MM.1S (cell line): ENCODE measurements at regions not wholly inside any gene's neighbourhood (a gene's known extent, or its start where the extent isn't known, plus 50 kb on each side); places are given as distances from the start of the nearest gene placed in this dataset.

Source experiments
- DNase-seq: peaks from one replicate; pipeline ENCODE4 v3.0.0-alpha.2; 2015
- H2AFZ ChIP-seq: fragments of 300-600 bp; sonication (generic); 2 replicates; pipeline ENCODE4 v1.6.0; 2016; ENCODE audit warnings: antibody characterized with exemption, low read length
- H3F3A ChIP-seq: fragments of 300-600 bp; sonication (generic); 2 replicates; pipeline ENCODE4 v1.6.1; 2016; ENCODE audit warnings: mild to moderate bottlenecking, antibody characterized with exemption, low read length, moderate library complexity, mixed read lengths; ENCODE audit not compliant: insufficient read depth
- H3K27ac ChIP-seq: fragments of 300-600 bp; sonication (generic); 2 replicates; pipeline ENCODE4 v1.5.1; 2016; ENCODE audit warnings: mild to moderate bottlenecking, low read length
- H3K27me3 ChIP-seq: fragments of 300-600 bp; sonication (generic); replicated peaks from 2 replicates; pipeline ENCODE4 v1.6.0; 2016; ENCODE audit warnings: low read length; ENCODE audit not compliant: insufficient read depth
- H3K36me3 ChIP-seq: fragments of 300-600 bp; sonication (generic); replicated peaks from 2 replicates; pipeline ENCODE4 v1.6.1; 2016; ENCODE audit warnings: mild to moderate bottlenecking, low read length, mixed read lengths; ENCODE audit not compliant: insufficient read depth
- H3K4me1 ChIP-seq: fragments of 300-600 bp; sonication (generic); 2 replicates; pipeline ENCODE4 v1.6.1; 2016; ENCODE audit warnings: low read length, mixed read lengths
- H3K4me2 ChIP-seq: fragments of 300-600 bp; sonication (generic); 2 replicates; pipeline ENCODE4 v1.6.0; 2016; ENCODE audit warnings: low read depth, low read length
- H3K4me3 ChIP-seq: fragments of 300-600 bp; sonication (generic); 2 replicates; pipeline ENCODE4 v1.5.1; 2016; ENCODE audit warnings: low read length, mixed read lengths
- H3K79me2 ChIP-seq: fragments of 300-600 bp; sonication (generic); 2 replicates; pipeline ENCODE4 v1.6.1; 2016; ENCODE audit warnings: mixed run types, low read length, mixed read lengths
- H3K9ac ChIP-seq: fragments of 300-600 bp; sonication (generic); 2 replicates; pipeline ENCODE4 v1.6.1; 2016; ENCODE audit warnings: low read length, mixed read lengths
- H3K9me2 ChIP-seq: fragments of 300-600 bp; sonication (generic); replicated peaks from 2 replicates; pipeline ENCODE4 v1.6.1; 2016; ENCODE audit warnings: mild to moderate bottlenecking, low read length, mixed read lengths; ENCODE audit not compliant: insufficient read depth
- H3K9me3 ChIP-seq: fragments of 300-600 bp; sonication (generic); replicated peaks from 2 replicates; pipeline ENCODE4 v1.6.1; 2016; ENCODE audit warnings: mild to moderate bottlenecking, low read length, mixed read lengths; ENCODE audit not compliant: insufficient read depth
- H4K20me1 ChIP-seq: fragments of 300-600 bp; sonication (generic); 2 replicates; pipeline ENCODE4 v1.6.1; 2016; ENCODE audit warnings: mild to moderate bottlenecking, low read length, moderate library complexity, mixed read lengths; ENCODE audit not compliant: insufficient read depth
- CTCF ChIP-seq: fragments of 300-600 bp; sonication (generic); IDR thresholded peaks from 2 replicates; pipeline ENCODE4 v1.5.1; 2016; ENCODE audit warnings: antibody characterized with exemption, low read length, mixed read lengths
- EZH2 ChIP-seq: fragments of 300-600 bp; sonication (generic); optimal IDR thresholded peaks from 2 replicates; pipeline ENCODE3; 2017; ENCODE audit warnings: low read depth, mild to moderate bottlenecking, antibody characterized with exemption, low read length, mixed read lengths
- EZH2phosphoT487 ChIP-seq: fragments of 300-600 bp; sonication (generic); IDR thresholded peaks from 2 replicates; pipeline ENCODE4 v1.6.1; 2018; ENCODE audit warnings: antibody characterized with exemption, low read length

GRCh38 chr1:103194984-103195383 lies 86.7 kb upstream of the COL11A1 start:
- DNase-seq: no peak
- Histone ChIP-seq H2AFZ (no peak overlapping the region), H3K4me1 (no peaks in the 10 kb centered on the region), H3K36me3 (no peaks in the 10 kb centered on the region), H3K27me3 (no peaks in the 10 kb centered on the region), H3F3A (no peaks in the 10 kb centered on the region), H3K9ac (no peak overlapping the region), H3K9me2 (no peaks in the 10 kb centered on the region), H3K27ac (no peak overlapping the region), H3K4me3 (no peak overlapping the region), H3K9me3 (no peaks in the 10 kb centered on the region), H4K20me1 (no peaks in the 10 kb centered on the region), H3K4me2 (no peak overlapping the region), H3K79me2 (no peaks in the 10 kb centered on the region)
- no peak for TF ChIP-seq EZH2phosphoT487
- no peak for TF ChIP-seq EZH2
- TF ChIP-seq CTCF: no peak

GRCh38 chr1:103194060-103194459 lies 85.7 kb upstream of the COL11A1 start:
- Histone ChIP-seq H3K4me3 (no peak overlapping the region), H4K20me1 (no peaks in the 10 kb centered on the region), H2AFZ (no peak overlapping the region), H3K79me2 (no peaks in the 10 kb centered on the region), H3K9me2 (no peaks in the 10 kb centered on the region), H3K9ac (no peak overlapping the region), H3K27ac (no peak overlapping the region), H3F3A (no peaks in the 10 kb centered on the region), H3K4me1 (no peaks in the 10 kb centered on the region), H3K27me3 (no peaks in the 10 kb centered on the region), H3K9me3 (no peaks in the 10 kb centered on the region), H3K4me2 (no peak overlapping the region), H3K36me3 (no peaks in the 10 kb centered on the region)
- no peak for TF ChIP-seq EZH2phosphoT487
- no peak for DNase-seq

GRCh38 chr1:103191327-103191726 lies 83.0 kb upstream of the COL11A1 start:
- H3K9me3 ChIP-seq: no peaks in the 10 kb centered on the region
- H3K27me3 ChIP-seq: no peaks in the 10 kb centered on the region
- H3K27ac ChIP-seq: no peak overlapping the region
- TF ChIP-seq CTCF (no peak), EZH2 (no peak), EZH2phosphoT487 (no peak)
- no peaks in the 10 kb centered on the region for H3K36me3 ChIP-seq
- no peaks in the 10 kb centered on the region for H3K4me1 ChIP-seq
- no peak overlapping the region for H2AFZ ChIP-seq
- no peaks in the 10 kb centered on the region for H3K79me2 ChIP-seq
- H3K4me2 ChIP-seq: no peak overlapping the region
- no peaks in the 10 kb centered on the region for H3K9me2 ChIP-seq
- H4K20me1 ChIP-seq: no peaks in the 10 kb centered on the region
- no peak overlapping the region for H3K4me3 ChIP-seq
- no peak for DNase-seq
- no peak overlapping the region for H3K9ac ChIP-seq
- H3F3A ChIP-seq: no peaks in the 10 kb centered on the region

GRCh38 chr1:103190766-103191165 lies 82.4 kb upstream of the COL11A1 start:
- H3K27ac ChIP-seq: no peak overlapping the region
- no peaks in the 10 kb centered on the region for H3K36me3 ChIP-seq
- no peaks in the 10 kb centered on the region for H3K4me1 ChIP-seq
- H3K27me3 ChIP-seq: no peaks in the 10 kb centered on the region
- no peaks in the 10 kb centered on the region for H3K9me2 ChIP-seq
- no peaks in the 10 kb centered on the region for H3K79me2 ChIP-seq
- no peak overlapping the region for H3K9ac ChIP-seq
- H3F3A ChIP-seq: no peaks in the 10 kb centered on the region
- H4K20me1 ChIP-seq: no peaks in the 10 kb centered on the region
- DNase-seq: no peak
- no peak overlapping the region for H2AFZ ChIP-seq
- H3K4me2 ChIP-seq: no peak overlapping the region
- no peak overlapping the region for H3K4me3 ChIP-seq
- TF ChIP-seq EZH2phosphoT487: no peak
- H3K9me3 ChIP-seq: no peaks in the 10 kb centered on the region
